ENCODE measurements at regions not wholly inside any gene's neighbourhood (a gene's known extent, or its start where the extent isn't known, plus 50 kb on each side); places are given as distances from the start of the nearest gene placed in this dataset.

GRCh38 chr11:16591157-16591556 lies 147.3 kb upstream of the C11orf58 start:
- no peak for TF ChIP-seq CTCF (conservative IDR thresholded peaks at IDR 0.05; ENCODE audit: low read length)
- TF ChIP-seq EZH2phosphoT487 (IDR thresholded peaks at IDR 0.05; ENCODE audit: borderline replicate concordance) = no peak

Measured in Loucy (cell line).